Omental fat pad (tissue), 3 donors: ENCODE measurements at regions not wholly inside any gene's neighbourhood (a gene's known extent, or its start where the extent isn't known, plus 50 kb on each side); places are given as distances from the start of the nearest gene placed in this dataset.

Source experiments
- ATAC-seq: fragments of 150-250 bp; one replicate; pipeline ENCODE4 v1.9.1; 2016; ENCODE audit warnings: mild to moderate bottlenecking, moderate library complexity; ENCODE audit not compliant: low FRiP score
- DNase-seq: peaks from one replicate; pipeline ENCODE4 v3.0.0-alpha.2; 2019; ENCODE audit warnings: low spot score
- CTCF ChIP-seq, 3 donors: fragments of 450-650 bp; IDR thresholded peaks; one replicate each; pipeline ENCODE4 v1.5.1; 2016 to 2017; ENCODE audit warnings: antibody characterized with exemption in 3 of 3, mild to moderate bottlenecking in 3 of 3, moderate library complexity in 2 of 3

GRCh38 chr1:198860371-198860770 lies 221.5 kb downstream of the PTPRC start:
- ATAC-seq (no peak), DNase-seq (no peak)
- no peak for TF ChIP-seq CTCF (IDR thresholded peaks at IDR 0.05)

DNA sequence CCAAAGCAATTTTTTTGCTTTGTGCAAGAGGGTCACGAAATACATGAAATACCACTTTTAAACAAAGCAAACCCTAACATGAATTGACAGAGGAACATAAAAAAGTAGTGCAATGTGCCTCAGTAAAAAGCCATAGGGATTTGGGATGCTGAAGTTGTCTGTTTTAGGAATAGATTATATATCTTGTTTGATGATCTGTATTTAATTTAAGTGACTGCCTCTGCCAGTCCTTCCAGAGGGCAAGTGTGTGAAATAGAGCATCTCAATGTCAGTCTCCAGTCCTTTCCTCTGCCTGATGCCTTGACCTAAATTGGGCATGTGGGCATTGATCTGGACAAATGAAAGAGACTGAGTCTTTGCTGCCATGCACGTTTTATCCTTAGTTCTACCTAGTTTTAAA lies 222.8 kb downstream of the PTPRC start:
- ATAC-seq (no peak), DNase-seq (no peak)
- no peak for TF ChIP-seq CTCF (IDR thresholded peaks at IDR 0.05)

DNA sequence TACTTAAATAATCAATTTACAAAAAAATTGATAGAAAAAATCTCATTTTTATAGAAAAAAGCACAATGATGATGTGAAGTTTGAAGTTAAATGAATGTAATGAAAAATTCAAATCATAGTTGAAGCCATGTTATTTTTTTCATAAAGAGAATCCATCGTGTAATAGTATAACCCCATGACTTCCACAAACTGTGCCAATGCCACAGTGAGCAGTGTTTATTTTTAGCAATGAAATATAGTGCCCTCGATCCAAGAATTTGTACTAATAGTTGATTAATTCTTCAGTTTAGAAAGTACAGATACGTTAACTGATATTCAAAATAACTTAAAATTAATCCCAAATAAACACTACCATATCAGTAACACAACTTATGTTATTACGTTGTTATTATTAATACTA lies 225.9 kb downstream of the PTPRC start:
- DNase-seq = no peak

DNA sequence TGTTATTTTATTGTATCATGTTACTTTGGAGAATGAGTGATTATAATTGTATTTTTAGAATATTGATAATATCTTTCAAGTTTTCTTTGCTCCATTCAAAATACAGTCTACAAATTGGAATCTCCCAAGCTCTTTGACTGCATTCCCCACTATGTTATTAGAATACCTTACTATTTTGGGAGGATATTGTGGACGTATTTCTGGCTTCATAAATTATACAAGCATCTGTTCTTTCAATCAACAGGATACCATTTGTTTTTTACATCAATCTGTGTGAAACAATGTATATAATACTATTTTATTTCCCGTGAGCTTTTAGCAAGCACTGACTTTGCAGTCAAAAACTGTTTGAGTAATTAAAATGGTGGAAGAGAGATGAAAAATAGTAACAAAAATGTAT lies 226.5 kb downstream of the PTPRC start:
- TF ChIP-seq CTCF (IDR thresholded peaks at IDR 0.05) = no peak
- ATAC-seq = no peak
- DNase-seq = no peak

More for the DNA sequence above, 225.9 kb downstream of the PTPRC start:
- no peak for ATAC-seq
- no peak for TF ChIP-seq CTCF (IDR thresholded peaks at IDR 0.05)

GRCh38 chr1:198867182-198867581 lies 228.3 kb downstream of the PTPRC start:
- ATAC-seq (no peak), DNase-seq (no peak)
- TF ChIP-seq CTCF (IDR thresholded peaks at IDR 0.05) = no peak

DNA sequence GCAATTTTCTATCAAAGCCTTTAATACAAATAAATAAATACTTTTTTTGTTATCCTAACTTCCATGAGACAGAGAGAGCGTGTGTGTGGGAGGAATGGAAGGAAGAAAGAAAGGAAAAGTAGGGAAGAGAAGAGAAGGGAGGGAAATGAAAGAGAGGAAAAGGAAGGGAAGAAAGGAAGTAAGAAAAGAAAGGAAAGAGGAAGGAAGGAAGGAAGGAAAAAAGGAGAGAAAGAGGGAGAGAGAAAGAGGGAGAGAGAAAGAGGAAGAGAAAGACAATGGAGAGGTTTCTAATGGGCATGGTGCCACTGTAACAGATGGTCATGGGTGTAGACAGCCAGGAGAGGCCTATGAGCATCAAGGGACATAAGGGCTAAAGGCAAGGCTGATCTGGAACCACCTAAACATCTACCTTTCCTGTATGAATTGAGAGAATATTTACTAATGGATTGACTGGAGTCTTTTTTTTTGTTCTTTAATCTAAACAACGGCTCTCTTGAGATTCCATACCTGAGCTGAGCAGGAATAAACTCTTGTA lies 234.9 kb downstream of the PTPRC start:
- DNase-seq (no peak), ATAC-seq (no peak)
- no peak for TF ChIP-seq CTCF (IDR thresholded peaks at IDR 0.05)

GRCh38 chr1:198876371-198876871 lies 237.6 kb downstream of the PTPRC start:
- no peak for DNase-seq
- no peak for ATAC-seq
- TF ChIP-seq CTCF (IDR thresholded peaks at IDR 0.05) = no peak
